HG03095 (cell line): ENCODE measurements at regions not wholly inside any gene's neighbourhood (a gene's known extent, or its start where the extent isn't known, plus 50 kb on each side); places are given as distances from the start of the nearest gene placed in this dataset.
"Not testable (repeated sequence)": the region's sequence is repeated elsewhere in the genome, so short reads cannot be mapped to it uniquely, and the experiment has no call there.

Source experiments
- ATAC-seq: cut with Tn5 transposase; IDR thresholded peaks from one replicate; pipeline ENCODE4 v1.9.1; 2021; ENCODE audit warnings: moderate library complexity; ENCODE audit not compliant: unreplicated experiment

DNA sequence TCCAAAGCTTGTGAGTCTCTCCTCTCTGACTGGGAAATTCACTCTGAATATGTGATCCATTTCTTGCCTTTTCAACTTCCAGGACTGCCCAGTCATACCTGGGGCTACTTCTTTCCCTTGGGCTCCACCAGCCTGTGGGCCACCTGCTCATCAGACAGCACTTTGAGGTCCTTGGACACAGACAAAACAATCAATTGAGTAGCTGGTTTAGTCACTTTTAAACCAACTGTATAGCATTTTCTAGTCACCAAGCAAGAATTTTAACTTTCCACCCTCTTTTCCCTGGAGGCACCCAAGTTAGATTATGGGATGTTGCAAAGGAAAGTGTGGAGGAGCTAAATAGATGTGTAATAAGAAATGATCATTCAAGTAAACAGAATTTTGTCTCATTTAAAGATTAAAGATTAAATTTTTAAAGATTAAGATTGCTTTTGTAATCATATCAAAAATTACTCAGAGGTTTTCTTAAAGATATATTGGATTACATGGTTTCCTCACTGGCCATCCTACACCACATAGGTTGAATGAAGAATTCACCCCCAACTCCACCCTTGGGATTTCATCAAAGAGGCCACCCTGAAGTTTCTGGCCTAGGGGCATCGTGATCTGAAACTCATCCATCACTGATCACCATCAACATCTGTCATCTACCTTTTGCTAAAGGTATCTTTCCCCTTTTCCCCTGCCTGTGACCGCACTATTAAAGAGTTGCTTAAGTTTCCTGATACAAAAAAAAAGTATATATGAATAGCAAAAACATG is 219.2 kb upstream of the NR5A2 start:
- no peak for ATAC-seq

DNA sequence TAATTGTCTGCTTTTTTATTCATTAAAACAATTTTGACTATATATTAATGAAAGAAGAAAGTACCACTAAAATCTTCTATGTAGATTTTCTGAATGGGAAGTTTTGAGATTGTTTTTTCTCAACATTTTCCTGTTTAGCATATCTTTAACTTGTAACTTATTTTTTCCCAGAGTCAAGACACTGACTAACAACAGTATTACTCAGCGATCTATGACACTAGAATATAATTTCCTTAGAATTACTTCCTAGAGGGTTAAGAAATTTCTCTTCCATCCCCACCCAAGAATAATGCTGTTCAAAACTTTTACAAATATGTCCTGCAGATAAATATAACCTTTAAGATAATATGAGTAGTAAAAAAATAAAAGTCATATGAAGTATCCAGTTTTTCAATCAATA is 218.2 kb upstream of the NR5A2 start:
- ATAC-seq, result no peak

DNA sequence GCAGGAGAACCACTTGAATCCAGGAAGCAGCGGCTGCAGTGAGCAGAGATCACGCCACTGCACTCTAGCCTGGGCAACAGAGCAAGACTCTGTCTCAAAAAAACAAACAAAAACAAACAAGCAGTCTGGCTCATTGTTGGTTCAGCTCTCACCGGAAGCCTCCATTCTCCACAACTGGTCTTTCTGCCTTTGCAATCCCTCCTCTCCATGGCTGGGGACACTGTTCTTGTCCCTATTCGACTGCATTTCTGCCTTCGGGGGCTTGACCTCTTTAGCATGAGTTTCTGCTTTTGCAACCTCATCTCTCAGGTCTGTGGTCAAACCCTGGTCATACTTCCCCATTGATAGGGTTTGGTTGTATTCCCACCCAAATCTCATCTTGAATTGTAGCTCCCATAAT is 216.3 kb upstream of the NR5A2 start:
- no peak for ATAC-seq

DNA sequence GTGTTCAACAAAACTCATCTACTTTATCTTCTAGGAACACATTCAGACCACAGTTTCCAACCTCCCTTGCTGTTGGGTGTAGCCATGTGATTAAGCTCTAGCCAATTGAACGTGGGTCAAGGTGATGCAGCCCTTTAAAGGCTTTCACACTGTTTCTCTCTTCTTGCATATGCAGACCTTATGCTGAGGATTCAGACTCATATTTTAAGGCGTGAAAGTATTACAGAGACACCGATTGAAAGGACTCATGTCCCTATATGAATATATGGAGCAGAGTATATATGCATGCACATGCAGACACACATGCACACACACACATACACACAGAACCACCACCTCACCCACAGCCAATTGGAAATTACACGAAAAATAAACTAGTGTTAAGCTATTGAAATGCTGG is 214.3 kb upstream of the NR5A2 start:
- no peak for ATAC-seq

DNA sequence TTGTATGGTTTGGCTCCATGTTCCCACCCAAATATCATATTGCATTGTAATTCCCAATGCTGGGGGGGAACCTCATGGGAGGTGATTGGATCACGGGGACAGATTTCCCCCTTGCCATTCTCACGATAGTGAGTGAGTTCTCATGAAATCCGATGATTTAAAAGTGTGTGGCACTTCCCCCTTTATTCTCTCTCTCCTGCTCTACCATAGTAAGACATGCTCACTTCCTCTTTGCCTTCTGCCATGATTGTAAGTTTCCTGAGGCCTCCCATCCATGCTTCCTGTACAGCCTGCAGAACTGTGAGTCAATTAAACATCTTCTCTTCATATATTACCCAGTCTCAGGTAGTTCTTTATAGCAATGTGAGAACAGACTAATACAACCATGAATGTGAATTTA is 211.6 kb upstream of the NR5A2 start:
- ATAC-seq, result no peak

DNA sequence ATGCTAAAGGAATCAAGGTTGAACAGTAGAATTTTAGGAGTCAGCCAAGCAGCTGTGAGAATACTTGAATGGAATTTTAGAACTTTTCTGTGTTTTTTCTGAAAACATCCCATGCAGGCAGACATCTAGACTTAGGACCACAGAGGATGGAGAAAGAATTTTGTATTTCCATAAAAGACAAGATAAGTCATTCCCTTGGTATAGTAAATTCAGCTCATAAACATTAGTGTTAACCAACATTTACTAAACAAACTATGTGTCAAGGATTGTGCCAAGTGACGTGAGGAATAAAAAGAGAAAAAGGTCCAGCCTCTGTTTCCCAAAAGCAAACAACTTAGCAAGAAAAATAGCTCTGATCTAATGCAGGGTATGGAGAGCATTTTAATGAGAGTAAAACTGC is 210.2 kb upstream of the NR5A2 start:
- ATAC-seq, result no peak

DNA sequence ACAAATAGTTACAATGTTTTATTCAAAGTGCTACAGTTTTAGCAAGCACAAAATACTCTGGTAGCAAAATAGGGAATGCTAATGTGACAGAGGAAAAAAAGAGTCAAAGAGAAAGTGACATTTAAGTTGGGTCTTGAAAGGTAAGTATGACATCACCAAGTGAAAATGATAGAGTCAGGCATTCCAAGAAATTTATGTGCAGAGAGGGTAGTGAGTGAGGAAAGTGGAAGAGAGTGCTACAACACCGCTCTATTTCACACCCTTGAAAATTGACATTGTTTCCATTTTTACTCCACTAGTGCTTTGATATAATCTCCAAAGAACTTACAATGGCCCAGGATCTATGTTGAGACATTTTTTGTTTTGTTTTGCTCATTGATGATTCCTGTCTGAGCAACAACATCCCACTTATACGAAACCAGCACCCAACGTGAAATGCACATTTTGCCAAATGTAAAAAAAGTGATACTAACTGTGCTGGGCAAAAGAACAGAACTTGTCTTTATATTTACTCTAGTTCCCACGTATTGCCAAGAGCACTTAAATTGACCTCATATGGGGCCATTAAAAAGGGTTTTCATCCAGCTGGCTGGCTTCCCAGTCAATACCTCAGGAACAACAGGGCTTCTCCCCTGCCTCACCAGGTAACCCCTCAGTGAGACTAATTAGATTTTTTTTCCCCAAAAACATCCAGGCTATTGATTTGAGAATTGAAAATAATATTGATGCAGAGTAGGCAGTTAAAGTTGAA is 206.3 kb upstream of the NR5A2 start:
- no peak for ATAC-seq

DNA sequence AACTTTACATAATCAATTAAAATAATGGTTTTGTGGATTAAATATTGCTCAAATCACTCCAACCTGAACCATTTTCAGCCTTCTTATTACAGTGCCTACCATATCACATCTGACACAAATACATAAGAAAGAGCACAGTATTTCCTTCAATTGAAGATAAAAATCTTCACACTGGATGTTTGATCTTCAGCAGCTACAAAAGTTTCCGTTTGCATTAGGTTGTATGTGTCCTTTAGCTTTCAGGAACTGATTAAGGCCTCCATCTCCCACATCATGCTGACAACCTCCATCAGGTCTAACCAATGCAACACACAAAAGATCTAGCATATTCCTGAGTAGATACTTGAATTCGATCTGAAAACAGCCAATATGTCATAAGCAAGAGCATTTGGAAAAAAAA is 195.1 kb upstream of the NR5A2 start:
- no peak for ATAC-seq

DNA sequence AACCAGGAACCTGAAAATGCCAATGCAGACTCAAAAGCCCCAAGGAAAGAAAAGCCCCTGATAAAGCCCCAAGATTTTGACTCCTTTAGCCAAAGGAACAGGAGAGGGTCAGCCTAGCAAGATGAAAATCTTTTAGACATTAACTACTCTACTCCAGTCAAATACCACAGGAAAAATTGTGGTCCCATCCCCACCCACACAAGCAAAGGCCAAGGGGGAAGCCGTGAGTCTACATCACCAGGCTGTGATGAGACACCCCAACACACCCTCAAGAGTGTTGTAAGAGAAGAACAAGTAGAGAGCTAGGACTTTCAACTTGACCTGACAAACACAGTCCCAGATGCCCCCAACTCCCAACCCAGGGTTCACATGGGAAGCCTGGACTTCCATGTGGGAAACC is 192.8 kb upstream of the NR5A2 start:
- ATAC-seq, result no peak

DNA sequence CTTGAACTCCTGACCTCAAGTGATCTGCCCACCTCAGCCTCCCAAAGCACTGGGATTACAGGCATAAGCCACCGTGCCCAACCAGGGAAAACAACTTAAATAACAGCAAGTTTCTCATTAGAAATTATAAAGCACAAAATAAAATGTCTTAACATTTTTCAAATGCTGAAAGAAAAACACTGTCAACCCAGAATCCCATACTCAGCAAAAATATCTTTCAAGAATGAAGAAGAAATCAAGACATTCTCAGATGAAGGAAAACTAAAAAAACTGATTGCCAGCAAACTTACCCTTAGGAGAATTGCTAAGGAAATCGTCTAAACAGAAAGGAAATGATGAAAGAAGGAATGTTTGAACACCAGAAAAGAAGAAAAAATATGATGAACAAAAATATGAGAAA is 191.1 kb upstream of the NR5A2 start:
- no peak for ATAC-seq

DNA sequence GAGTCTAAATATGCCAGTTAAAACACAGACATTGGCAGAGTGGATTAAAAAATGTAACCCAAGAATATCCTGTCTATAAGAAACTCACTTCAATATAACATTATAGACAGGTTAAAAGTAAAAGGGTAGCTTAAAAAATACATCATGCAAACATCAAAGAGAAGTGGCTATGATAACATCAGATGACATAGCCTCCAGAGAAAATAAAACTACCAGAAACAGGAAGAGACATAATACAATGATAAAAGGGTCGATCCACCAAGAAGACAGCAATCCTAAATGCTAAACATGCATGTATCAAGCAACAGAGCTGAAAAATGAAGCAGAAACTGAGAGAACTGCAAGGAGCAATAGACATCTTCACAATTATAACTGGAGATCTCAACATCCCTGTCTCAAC is 190.2 kb upstream of the NR5A2 start:
- ATAC-seq, result no peak

DNA sequence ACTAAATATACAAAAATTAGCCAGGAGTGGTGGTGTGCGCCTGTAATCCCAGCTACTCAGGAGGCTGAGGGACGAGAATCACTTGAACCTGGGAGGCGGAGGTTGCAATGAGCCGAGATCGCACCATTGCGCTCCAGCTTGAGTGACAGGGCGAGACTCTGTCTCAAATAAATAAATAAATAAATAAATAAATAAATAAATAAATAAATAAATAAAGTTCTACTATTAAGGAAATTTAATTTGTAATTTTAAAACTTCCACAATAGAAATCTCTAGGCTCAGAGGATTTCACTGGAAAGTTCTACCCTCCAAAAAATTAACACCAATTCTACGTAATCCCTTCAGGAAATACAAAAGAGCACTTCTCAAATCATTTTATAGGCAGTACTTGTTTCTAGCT is 187.9 kb upstream of the NR5A2 start:
- ATAC-seq, result not testable (repeated sequence)

DNA sequence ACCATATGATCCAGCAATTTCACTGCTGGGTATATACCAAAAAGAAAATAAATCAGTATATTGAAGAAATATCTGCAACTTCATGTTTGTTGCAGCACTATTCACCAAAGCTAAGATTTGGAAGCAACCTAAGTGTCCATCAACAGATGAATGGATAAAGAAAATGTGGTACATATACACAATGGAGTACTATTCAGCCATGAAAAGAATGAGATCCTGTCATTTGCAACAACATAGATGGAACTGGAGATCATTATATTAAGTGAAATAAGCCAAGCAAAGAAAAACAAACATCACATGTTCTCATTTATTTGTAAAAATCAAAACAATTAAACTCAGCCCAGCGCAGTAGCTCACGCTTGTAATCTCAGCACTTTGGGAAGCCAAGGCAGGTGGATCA is 184.4 kb upstream of the NR5A2 start:
- not testable (repeated sequence) for ATAC-seq

DNA sequence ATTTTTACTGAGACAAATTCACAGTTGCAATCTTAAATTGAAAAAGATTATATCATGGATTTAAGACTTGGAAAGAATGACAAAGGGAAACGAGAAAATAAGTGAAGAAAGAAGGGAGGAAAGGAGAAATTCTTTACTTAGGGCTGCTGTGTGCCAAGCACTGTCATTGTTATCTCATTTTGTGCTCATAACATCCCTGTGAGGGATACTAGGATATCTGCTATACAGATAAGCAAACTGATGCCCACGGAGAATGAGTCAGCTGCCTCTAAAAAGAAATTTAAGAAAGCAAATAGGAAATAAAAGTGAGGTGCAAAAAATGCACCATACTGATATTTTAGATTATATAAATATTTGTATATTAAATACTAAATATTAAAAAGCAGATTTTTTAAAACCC is 183.6 kb upstream of the NR5A2 start:
- ATAC-seq, result no peak

DNA sequence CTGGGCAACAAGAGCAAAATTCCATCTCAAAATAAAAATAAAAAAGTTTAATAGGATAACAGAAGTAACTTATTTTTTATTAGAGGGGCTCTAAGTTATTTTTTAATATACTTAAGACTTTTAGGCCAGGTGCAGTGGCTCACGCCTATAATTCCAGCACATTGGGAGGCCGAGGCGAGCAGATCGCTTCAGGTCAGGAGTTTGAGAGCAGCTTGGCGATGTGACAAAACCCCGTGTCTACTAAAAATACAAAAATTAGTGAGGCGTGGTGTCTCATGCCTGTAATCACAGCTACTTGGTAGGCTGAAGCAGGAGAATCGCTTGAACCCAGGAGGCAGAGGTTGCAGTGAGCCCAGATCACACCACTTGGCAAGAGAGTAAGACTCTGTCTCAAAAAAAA is 180.5 kb upstream of the NR5A2 start:
- no peak for ATAC-seq

DNA sequence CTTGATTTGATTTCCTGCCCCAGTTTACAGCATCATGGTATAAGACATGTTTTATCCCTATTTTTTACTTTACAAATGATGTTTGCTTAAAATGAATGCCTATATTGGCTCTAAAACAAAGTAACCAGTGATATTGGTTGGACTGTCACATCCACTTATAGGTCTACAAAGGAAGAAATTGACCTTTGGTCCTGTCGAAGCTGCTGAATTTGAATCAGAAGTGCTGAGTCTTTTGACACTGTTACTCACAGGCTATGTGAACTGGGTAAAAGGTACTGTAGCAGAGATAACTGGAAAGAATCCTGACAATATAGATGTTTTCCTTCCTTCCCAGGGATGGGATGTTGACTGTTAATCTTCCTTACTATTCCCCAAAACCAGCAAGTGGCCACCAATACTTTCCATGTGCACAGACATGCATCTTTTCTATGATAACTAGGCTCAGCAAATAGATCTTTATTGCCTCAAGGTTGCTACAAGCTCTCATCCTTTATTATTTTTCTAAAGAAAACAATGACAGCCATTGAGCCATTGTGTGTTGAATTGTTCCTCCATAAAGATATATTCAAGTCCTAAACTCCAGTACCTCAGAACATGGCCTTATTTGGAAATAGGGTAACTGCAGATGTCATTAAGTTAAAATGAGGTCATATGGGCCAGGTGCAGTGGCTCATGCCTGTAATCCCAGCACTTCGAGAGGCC is 175.9 kb upstream of the NR5A2 start:
- no peak for ATAC-seq

DNA sequence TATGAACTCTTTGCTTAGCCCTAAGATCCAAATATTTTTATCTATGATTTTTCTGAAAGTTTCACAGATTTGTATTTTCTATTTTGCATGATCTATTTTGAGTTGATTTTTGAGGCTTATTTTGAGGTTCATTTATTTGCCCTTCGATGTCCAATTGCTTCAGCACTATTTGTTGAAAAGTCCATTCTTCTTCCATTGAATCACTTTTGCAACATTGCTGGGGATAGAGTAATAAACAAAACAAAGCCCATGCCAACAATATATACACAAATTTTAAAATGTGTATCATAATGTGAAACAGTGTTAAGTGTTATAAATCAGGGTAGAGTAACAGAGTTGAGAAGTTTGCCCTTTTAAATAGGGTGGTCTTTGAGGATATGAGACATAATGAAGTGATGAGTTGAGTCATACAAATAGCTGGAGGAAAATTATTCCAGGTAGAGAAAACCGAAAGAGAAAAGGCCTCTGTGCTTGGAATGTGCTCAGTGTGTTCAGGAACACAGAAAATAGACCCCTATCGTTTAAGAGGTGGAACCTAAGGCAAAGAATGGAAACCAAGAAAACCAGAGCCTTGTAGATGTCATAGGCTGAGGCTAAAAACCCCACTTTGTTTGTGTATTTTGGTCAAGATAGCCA is 172.7 kb upstream of the NR5A2 start:
- ATAC-seq, result no peak

DNA sequence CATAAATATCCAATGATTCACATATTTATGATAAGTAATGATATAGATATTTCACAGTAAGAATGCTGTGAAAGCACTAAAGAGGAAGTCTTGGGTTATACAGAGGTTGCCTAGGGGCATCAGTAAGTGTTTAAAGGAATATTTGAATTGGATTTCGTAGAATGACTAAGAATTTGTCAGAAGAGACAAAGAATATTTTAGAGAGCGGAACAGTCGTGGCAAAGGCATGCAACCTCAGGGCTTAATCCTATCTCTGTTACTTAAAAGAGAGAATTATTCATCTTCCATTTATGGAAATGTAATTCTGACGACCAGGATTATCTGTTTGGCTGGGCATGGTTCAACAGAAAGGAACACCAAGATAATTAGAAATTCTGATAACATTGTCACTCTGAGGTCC is 171.9 kb upstream of the NR5A2 start:
- ATAC-seq, result no peak

DNA sequence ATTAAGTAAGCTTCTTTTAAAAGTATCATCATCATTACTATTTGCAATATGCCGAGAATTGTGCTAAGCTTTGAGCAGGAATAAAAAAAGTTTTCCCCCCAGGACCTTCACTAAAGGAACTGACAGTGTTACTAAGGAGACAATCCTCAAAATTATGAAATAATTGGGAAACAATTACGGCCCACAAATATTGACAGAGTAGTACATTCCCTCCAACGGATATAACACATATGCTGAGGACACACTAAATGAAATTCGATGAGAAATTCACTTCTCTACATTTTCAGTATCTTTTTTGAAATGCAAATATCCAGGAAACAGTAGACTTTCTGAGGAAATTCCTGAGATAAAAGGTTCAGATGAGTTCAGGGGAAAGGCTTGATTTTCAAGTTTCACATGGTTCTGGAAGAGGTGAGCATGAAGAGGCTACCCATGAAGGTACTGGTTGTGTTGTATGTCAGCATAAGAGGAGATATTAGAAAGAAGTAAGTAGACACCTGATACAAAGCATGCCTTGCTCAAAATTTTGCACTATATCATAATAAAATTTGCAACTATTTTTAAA is 171.2 kb upstream of the NR5A2 start:
- ATAC-seq, result no peak

DNA sequence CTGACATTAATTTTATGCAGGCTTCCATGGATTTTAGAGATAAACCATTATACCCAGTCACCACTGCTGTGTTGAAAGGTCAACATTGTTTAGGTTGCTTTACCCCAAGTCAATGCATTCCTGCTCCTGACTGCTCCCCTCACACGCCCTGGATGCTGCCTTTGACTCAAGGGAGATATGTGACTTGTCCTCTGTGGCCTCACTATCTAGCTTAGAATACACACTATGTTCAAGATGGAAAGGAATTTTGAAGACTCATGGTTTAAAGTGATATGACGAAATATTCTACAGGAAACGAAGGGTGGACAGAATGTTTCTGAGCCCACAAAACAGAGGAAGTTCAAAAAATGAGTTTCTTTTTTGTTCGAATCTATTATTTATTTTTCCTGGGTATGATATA is 170.4 kb upstream of the NR5A2 start:
- no peak for ATAC-seq

DNA sequence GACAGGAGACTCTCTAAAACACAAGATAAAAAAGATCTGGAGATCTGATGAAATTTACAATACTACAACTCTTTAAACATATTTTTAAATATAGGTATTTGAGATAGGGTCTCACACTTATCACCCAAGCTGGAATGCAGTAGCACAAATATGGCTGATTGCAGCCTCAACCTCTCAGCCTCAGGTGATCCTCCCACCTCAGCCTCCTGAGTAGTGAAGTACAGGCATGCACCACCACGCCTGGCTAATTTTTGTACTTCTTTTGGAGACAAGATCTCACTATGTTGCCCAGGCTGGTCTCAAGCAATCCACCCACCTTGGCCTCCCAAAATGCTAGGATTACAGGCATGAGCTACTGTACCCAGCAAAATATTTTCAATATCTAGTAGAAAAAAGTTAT is 170.0 kb upstream of the NR5A2 start:
- ATAC-seq, result no peak
